ENCODE measurements at regions not wholly inside any gene's neighbourhood (a gene's known extent, or its start where the extent isn't known, plus 50 kb on each side); places are given as distances from the start of the nearest gene placed in this dataset.
"Not testable (repeated sequence)": the region's sequence is repeated elsewhere in the genome, so short reads cannot be mapped to it uniquely, and the experiment has no call there.

GRCh38 chr13:112223929-112224328 is 152.2 kb upstream of the SPACA7 start:
- not testable (repeated sequence) for TF ChIP-seq CTCF (IDR thresholded peaks at IDR 0.05; ENCODE audit: poor library complexity); EZH2phosphoT487 (IDR thresholded peaks at IDR 0.05; ENCODE audit: low read depth, severe bottlenecking, unreplicated experiment); EZH2 (IDR thresholded peaks at IDR 0.05; ENCODE audit: borderline replicate concordance)
